ENCODE measurements at regions not wholly inside any gene's neighbourhood (a gene's known extent, or its start where the extent isn't known, plus 50 kb on each side); places are given as distances from the start of the nearest gene placed in this dataset.

DNA sequence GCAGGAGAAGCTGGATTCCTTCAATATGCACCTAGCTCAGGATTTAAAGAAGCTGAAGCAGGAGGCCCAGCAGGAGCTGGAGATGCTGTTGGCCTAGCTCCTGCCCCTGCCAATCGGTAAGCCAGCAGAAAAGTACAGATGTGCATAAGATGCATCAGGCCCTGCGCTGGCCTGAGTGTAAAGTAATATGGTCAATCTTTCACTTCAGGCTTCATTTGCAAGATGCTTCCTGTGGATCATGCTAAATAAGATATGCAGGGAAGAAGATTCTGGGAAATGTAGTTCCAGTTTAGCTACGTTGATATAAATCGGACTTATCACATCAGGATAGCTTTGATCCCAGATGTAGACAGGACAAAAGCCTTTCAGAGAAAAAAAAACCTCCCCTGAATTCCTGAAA, 100.3 kb downstream of the GJA1 start:
- no peak for TF ChIP-seq EZH2 (IDR thresholded peaks at IDR 0.05; ENCODE audit: insufficient read depth, poor library complexity, severe bottlenecking)
- no peak for TF ChIP-seq EZH2phosphoT487 (IDR thresholded peaks at IDR 0.05; ENCODE audit: insufficient read depth, low read depth)
